ENCODE measurements at regions not wholly inside any gene's neighbourhood (a gene's known extent, or its start where the extent isn't known, plus 50 kb on each side); places are given as distances from the start of the nearest gene placed in this dataset.

GRCh38 chr2:142561656-142562055 is 315.8 kb upstream of the KYNU start:
- Histone ChIP-seq H2BK120ac (replicated peaks; ENCODE audit: low read depth, low read length) (no peak overlapping the region), H4K91ac (replicated peaks; ENCODE audit: insufficient read length, low read length) (no peak overlapping the region), H2BK15ac (ENCODE audit: low read length) (no peak overlapping the region), H3K27me3 (replicated peaks in 1 of 4; ENCODE audit: control insufficient read depth in 3 of 4, extremely low read depth in 1 of 4, insufficient read depth in 3 of 4, low read length in 3 of 4) (no peaks in the 10 kb centered on the region), H3K4me2 (ENCODE audit: insufficient read depth in 1 of 2, low read depth in 2 of 2, low read length in 2 of 2) (no peak overlapping the region), H3K56ac (replicated peaks; ENCODE audit: insufficient read length, low read depth, low read length) (no peak overlapping the region), H3K14ac (ENCODE audit: insufficient read length) (no peak overlapping the region), H3K9ac (replicated peaks in 1 of 4; ENCODE audit: extremely low read depth in 1 of 4, low read depth in 3 of 4, low read length in 3 of 4) (no peak overlapping the region), H4K5ac (ENCODE audit: insufficient read length, low read depth, low read length) (no peak overlapping the region), H2AFZ (ENCODE audit: low read length) (no peak overlapping the region), H3K23me2 (ENCODE audit: low read depth, low read length) (no peaks in the 10 kb centered on the region), H3K23ac (ENCODE audit: insufficient read length) (no peak overlapping the region), H3K4ac (replicated peaks; ENCODE audit: insufficient read length, low read depth, low read length) (no peak overlapping the region), H3K9me3 (ENCODE audit: insufficient read depth in 2 of 2, low read depth in 1 of 2, low read length in 1 of 2) (no peaks in the 10 kb centered on the region), H3K4me1 (replicated peaks in 1 of 4; ENCODE audit: control insufficient read depth in 3 of 4, insufficient read depth in 4 of 4, low read length in 3 of 4) (no peaks in the 10 kb centered on the region), H2AK5ac (ENCODE audit: low read depth, low read length) (no peak overlapping the region), H3K27ac (ENCODE audit: low read depth, low read length) (no peak overlapping the region), H3K79me2 (ENCODE audit: control insufficient read depth in 1 of 2, insufficient read depth in 2 of 2, low read length in 2 of 2) (no peaks in the 10 kb centered on the region), H3K79me1 (ENCODE audit: low read depth, low read length) (no peaks in the 10 kb centered on the region), H4K8ac (ENCODE audit: extremely low read depth, insufficient read depth, low read length) (peak overlapping the region; percentile 35; the same call in 1 of the 2 replicates), H4K20me1 (replicated peaks in 1 of 2; ENCODE audit: control insufficient read depth in 1 of 2, insufficient read depth in 2 of 2, low read length in 2 of 2) (no peaks in the 10 kb centered on the region), H2BK5ac (ENCODE audit: low read depth, low read length) (no peak overlapping the region), H2BK12ac (ENCODE audit: low read depth, low read length) (no peak overlapping the region), H3K36me3 (ENCODE audit: control insufficient read depth in 2 of 4, insufficient read depth in 4 of 4, low read length in 3 of 4) (no peaks in the 10 kb centered on the region), H2BK20ac (ENCODE audit: low read length) (no peak overlapping the region), H3K18ac (ENCODE audit: extremely low read depth, low read length) (no peak overlapping the region), H3K4me3 (ENCODE audit: extremely low read depth in 1 of 4, insufficient read depth in 2 of 4, low read depth in 3 of 4, low read length in 4 of 4) (no peak overlapping the region)
- 93% methylated on average over 6 of the region's 6 CpGs; no CpG with 5 or more reads in 1 of the 2 experiments for WGBS, 2 experiments (ENCODE audit: extremely low coverage in 1 of 2, insufficient coverage in 1 of 2, insufficient read length in 1 of 2, insufficient replicate concordance in 2 of 2, low coverage in 1 of 2, low lambda C conversion rate in 2 of 2, missing lambda C conversion rate in 1 of 2)
- TF ChIP-seq ASH2L (IDR thresholded peaks at IDR 0.05; ENCODE audit: low read length) (no peak), CHD1 (IDR thresholded peaks at IDR 0.05; ENCODE audit: low read depth, low read length) (no peak), EZH2 (IDR thresholded peaks at IDR 0.05; ENCODE audit: low read depth, low read length, severe bottlenecking) (no peak), RAD21 (IDR thresholded peaks at IDR 0.05 in 1 of 2, conservative IDR thresholded peaks at IDR 0.05 in 1 of 2; ENCODE audit: low read depth in 2 of 2, low read length in 2 of 2) (no peak), TBP (IDR thresholded peaks at IDR 0.05; ENCODE audit: low read depth, low read length) (no peak), TEAD4 (IDR thresholded peaks at IDR 0.05; ENCODE audit: low read depth, low read length) (no peak), ZNF274 (IDR thresholded peaks at IDR 0.05; ENCODE audit: borderline replicate concordance, extremely low read depth, low read length) (no peak), FOSL1 (IDR thresholded peaks at IDR 0.05; ENCODE audit: insufficient read depth, low read depth, low read length) (no peak), SRF (IDR thresholded peaks at IDR 0.05; ENCODE audit: low read depth, low read length) (no peak), EP300 (IDR thresholded peaks at IDR 0.05; ENCODE audit: borderline replicate concordance in 1 of 2, low read depth in 2 of 2, low read length in 2 of 2) (no peak), USF2 (IDR thresholded peaks at IDR 0.05; ENCODE audit: low read length) (no peak), BCL11A (IDR thresholded peaks at IDR 0.05; ENCODE audit: low read depth in 2 of 2, low read length in 2 of 2) (no peak)
- ChIA-PET POLR2A (ENCODE audit: partially characterized antibody) (no interaction called here), CTCF (ENCODE audit: partially characterized antibody) (interaction anchor here (0.6 to 1.8 kb wide), 3 partner anchors 14 to 396 kb away, joined by 4 to 6 read pairs (median 5); no protein-coding TSS in a partner anchor)
- DNase-seq (ENCODE audit: low read depth in 1 of 2, low spot score in 2 of 2) (no peak), FAIRE-seq (no peak)

Measured in H1 (cell line).